Osteoblast (primary cell): ENCODE measurements at regions not wholly inside any gene's neighbourhood (a gene's known extent, or its start where the extent isn't known, plus 50 kb on each side); places are given as distances from the start of the nearest gene placed in this dataset.
A peak's percentile ranks its signal among the peaks of the same experiment; 100 is the strongest.

ENCODE experiments used
- DNase-seq: peaks from one replicate; pipeline ENCODE4 v3.0.0; 2011; ENCODE audit warnings: low spot score, mixed read lengths; ENCODE audit not compliant: insufficient read length; ENCODE audit errors: missing footprints
- H2AFZ ChIP-seq: 2 replicates; pipeline ENCODE4 v1.6.0; 2011; ENCODE audit warnings: mild to moderate bottlenecking, low read length
- H3K27ac ChIP-seq: 2 replicates; pipeline ENCODE4 v1.5.1; 2011; ENCODE audit warnings: mild to moderate bottlenecking, low read depth, low read length, moderate library complexity
- H3K27me3 ChIP-seq: 2 replicates; pipeline ENCODE4 v1.6.0; 2012; ENCODE audit warnings: mild to moderate bottlenecking, control low read depth, inconsistent platforms, low read length, moderate library complexity; ENCODE audit not compliant: insufficient read depth
- H3K36me3 ChIP-seq: 2 replicates; pipeline ENCODE4 v1.5.1; 2011; ENCODE audit warnings: mild to moderate bottlenecking, low read length, control low read depth, moderate library complexity; ENCODE audit not compliant: insufficient read depth
- H3K4me1 ChIP-seq: 2 replicates; pipeline ENCODE4 v1.5.1; 2011; ENCODE audit warnings: mild to moderate bottlenecking, low read length, control low read depth, moderate library complexity; ENCODE audit not compliant: insufficient read depth
- H3K4me2 ChIP-seq: 2 replicates; pipeline ENCODE4 v1.6.0; 2011; ENCODE audit warnings: mild to moderate bottlenecking, low read length; ENCODE audit not compliant: insufficient read depth
- H3K4me3 ChIP-seq: fragments of 200-600 bp; sonication (generic); 3 replicates; pipeline ENCODE4 v1.5.1; 2012; ENCODE audit warnings: mild to moderate bottlenecking, low read length, inconsistent platforms; ENCODE audit not compliant: insufficient read depth
- H3K79me2 ChIP-seq: 2 replicates; pipeline ENCODE4 v1.6.0; 2012; ENCODE audit warnings: mild to moderate bottlenecking, low read length, control low read depth, inconsistent platforms; ENCODE audit not compliant: insufficient read depth
- H3K9me3 ChIP-seq: 2 replicates; pipeline ENCODE4 v1.5.1; 2011; ENCODE audit warnings: low read depth, low read length, control low read depth
- H4K20me1 ChIP-seq: 2 replicates; pipeline ENCODE4 v1.6.0; 2012; ENCODE audit warnings: mild to moderate bottlenecking, low read length, control low read depth; ENCODE audit not compliant: insufficient read depth
- TF ChIP-seq, protein P1 (sequence below): IDR thresholded peaks from 2 replicates; pipeline ENCODE4 v1.5.1; 2011; ENCODE audit warnings: mild to moderate bottlenecking, low read depth, low read length, moderate library complexity; ENCODE audit errors: extremely low read depth

DNA sequence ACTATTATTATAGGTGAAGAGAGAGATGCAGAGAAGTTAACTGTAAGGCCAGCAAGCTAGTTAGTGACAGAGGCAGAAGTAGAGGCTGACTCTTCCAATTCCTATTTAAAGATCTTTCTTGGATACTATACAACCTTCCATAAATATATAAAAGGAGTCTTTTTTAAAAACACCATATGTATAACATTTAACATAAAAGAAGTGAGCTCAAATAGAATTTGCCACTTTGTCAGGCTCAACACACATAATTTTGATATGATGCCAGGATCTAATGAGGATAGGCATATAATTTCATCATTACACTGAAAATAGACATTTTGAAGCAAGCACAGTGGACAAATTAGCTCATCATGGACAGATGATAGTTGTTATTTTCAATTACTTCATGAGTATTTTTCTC is 64.1 kb upstream of the MPPED2 start:
- no peaks in the 10 kb centered on the region for H3K9me3 ChIP-seq
- no peaks in the 10 kb centered on the region for H3K4me1 ChIP-seq
- no peak overlapping the region for H3K4me3 ChIP-seq
- H3K4me2 ChIP-seq: no peak overlapping the region
- no peaks in the 10 kb centered on the region for H3K27me3 ChIP-seq
- H2AFZ ChIP-seq: no peak overlapping the region
- TF ChIP-seq, protein P1, sequence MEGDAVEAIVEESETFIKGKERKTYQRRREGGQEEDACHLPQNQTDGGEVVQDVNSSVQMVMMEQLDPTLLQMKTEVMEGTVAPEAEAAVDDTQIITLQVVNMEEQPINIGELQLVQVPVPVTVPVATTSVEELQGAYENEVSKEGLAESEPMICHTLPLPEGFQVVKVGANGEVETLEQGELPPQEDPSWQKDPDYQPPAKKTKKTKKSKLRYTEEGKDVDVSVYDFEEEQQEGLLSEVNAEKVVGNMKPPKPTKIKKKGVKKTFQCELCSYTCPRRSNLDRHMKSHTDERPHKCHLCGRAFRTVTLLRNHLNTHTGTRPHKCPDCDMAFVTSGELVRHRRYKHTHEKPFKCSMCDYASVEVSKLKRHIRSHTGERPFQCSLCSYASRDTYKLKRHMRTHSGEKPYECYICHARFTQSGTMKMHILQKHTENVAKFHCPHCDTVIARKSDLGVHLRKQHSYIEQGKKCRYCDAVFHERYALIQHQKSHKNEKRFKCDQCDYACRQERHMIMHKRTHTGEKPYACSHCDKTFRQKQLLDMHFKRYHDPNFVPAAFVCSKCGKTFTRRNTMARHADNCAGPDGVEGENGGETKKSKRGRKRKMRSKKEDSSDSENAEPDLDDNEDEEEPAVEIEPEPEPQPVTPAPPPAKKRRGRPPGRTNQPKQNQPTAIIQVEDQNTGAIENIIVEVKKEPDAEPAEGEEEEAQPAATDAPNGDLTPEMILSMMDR: no peak
- no peak overlapping the region for H3K27ac ChIP-seq
- no peaks in the 10 kb centered on the region for H3K79me2 ChIP-seq
- no peaks in the 10 kb centered on the region for H3K36me3 ChIP-seq
- DNase-seq: peak; percentile 8
- H4K20me1 ChIP-seq: no peaks in the 10 kb centered on the region
